Heart left ventricle (tissue), 16 donors: ENCODE measurements at regions not wholly inside any gene's neighbourhood (a gene's known extent, or its start where the extent isn't known, plus 50 kb on each side); places are given as distances from the start of the nearest gene placed in this dataset.

Experiments used
- ATAC-seq, 4 donors: fragments of 200-7000 bp; cut with Tn5 transposase; one replicate each; pipeline ENCODE4 v1.9.1; 2020 to 2022; ENCODE audit warnings: moderate library complexity in 4 of 4, mild to moderate bottlenecking in 3 of 4, moderate number of reproducible peaks in 1 of 4
- DNase-seq, 5 donors: peaks; one replicate each; pipeline ENCODE4 v3.0.0-alpha.2; 2020
- H3K27ac ChIP-seq, 12 donors: fragments of 200-600 bp; sonication (generic) in 4 of 12; one replicate each; pipeline versions ENCODE4 v1.5.0 to v1.8.0; 2016 to 2022; ENCODE audit warnings: mild to moderate bottlenecking in 2 of 12
- H3K27me3 ChIP-seq, 9 donors: fragments of 200-600 bp; sonication (generic) in 2 of 9; one replicate each; pipeline versions ENCODE4 v1.5.1 to v1.8.0; 2016 to 2022; ENCODE audit warnings: mild to moderate bottlenecking in 3 of 9
- H3K36me3 ChIP-seq, 9 donors: fragments of 200-600 bp; sonication (generic) in 2 of 9; one replicate each; pipeline versions ENCODE4 v1.5.0 to v1.8.0; 2018 to 2022; ENCODE audit warnings: mild to moderate bottlenecking in 2 of 9
- H3K4me1 ChIP-seq, 12 donors: fragments of 200-600 bp; sonication (generic) in 4 of 12; one replicate each; pipeline versions ENCODE4 v1.5.0 to v1.8.0; 2016 to 2022; ENCODE audit warnings: mild to moderate bottlenecking in 3 of 12
- H3K4me3 ChIP-seq, 12 donors: fragments of 200-600 bp; sonication (generic) in 4 of 12; one replicate each; pipeline versions ENCODE4 v1.5.0 to v1.8.0; 2017 to 2022; ENCODE audit warnings: mild to moderate bottlenecking in 9 of 12, moderate library complexity in 4 of 12
- H3K9me3 ChIP-seq, 12 donors: fragments of 200-600 bp; sonication (generic) in 4 of 12; one replicate each; pipeline versions ENCODE4 v1.5.0 to v1.8.0; 2016 to 2022; ENCODE audit warnings: mild to moderate bottlenecking in 1 of 12
- CTCF ChIP-seq, 12 donors: fragments of 200-600 bp; sonication (generic) in 4 of 12; IDR thresholded peaks; one replicate each; pipeline versions ENCODE4 v1.5.0 to v1.8.0; 2018 to 2022; ENCODE audit warnings: antibody characterized with exemption in 12 of 12, mild to moderate bottlenecking in 5 of 12
- POLR2A ChIP-seq, 2 donors: fragments of 450-650 bp; IDR thresholded peaks; one replicate each; pipeline ENCODE4 v1.6.1; 2017; ENCODE audit warnings: antibody characterized with exemption in 2 of 2, mild to moderate bottlenecking in 2 of 2, moderate library complexity in 2 of 2
- WGBS, 4 donors: extraction: QIAGEN DNeasy Blood & Tissue Kit in 2 of 4; methylation state at CpG; one replicate each; pipeline versions ENCODE4 v1.1.5 to v1.1.7; 2013 to 2018; 5-methylcytosine and 5-hydroxymethylcytosine counted together
- intact Hi-C, 10 donors: fragments of 100-400 bp; cut with DNase I; formaldehyde crosslinking; loops; one replicate each; pipeline versions ENCODE4 v1.11.1 to v1.14.2; 2022
- donor health status: ischemic (EF 13 %, LVEDD 7.1; RV severe dilation, severe dysfunction).
- donor health status: healthy with polysubstance abuse.
- donor health status: DM: no; HTN: yes; CAD: no.
- donor health status: DM: no; HTN: no; CAD: no.
- donor health status: ischemic (EF 25% LVEDD 6.9; RV normal size, moderate dysfunction).
- donor health status: ischemic (EF 25% LVEDD 5.7; RV mildly dilated, moderate dysfunction).
- donor health status: healthy.
- donor health status: DM: yes; HTN: yes; CAD: no.
- donor health status: ischemic (EF 35%, LVEDD 5.7; RV mildly dilated, moderate dysfunction).
- donor health status: nonischemic (EF 11% LVEDD 7.7; RV severe dilation, severe dysfunction).
- donor health status: DM: yes; HTN: yes; CAD: no.
- donor health status: PGD.
- donor health status: ischemic (EF 29% LVEDD 5.4; RV normal size, mild dysfunction).
- donor health status: nonischemic (EF 23%, LVEDD 6.1; RV moderate dilation, normal function).

GRCh38 chr10:33107953-33108352 is 149.9 kb upstream of the ITGB1 start:
- DNase-seq, result no peak
- H3K27me3 ChIP-seq, result no peaks in the 10 kb centered on the region
- intact Hi-C loops, result no loop called here
- ATAC-seq, result peak in 2 of 4 donors; percentile 18 to 22
- H3K36me3 ChIP-seq, result no peaks in the 10 kb centered on the region
- TF ChIP-seq CTCF (IDR thresholded peaks at IDR 0.05) (no peak), POLR2A (IDR thresholded peaks at IDR 0.05) (no peak)
- WGBS, 4 donors, result 79 to 87% (median 82%) methylated on average over 4 of the region's 4 CpGs
- no peak overlapping the region for H3K4me3 ChIP-seq
- peak overlapping the region in 8 of 12 donors; percentile 2 to 80 (median 48) for H3K27ac ChIP-seq
- H3K9me3 ChIP-seq, result peaks cover 0 to 12% (median 0%) of the 10 kb centered on the region in 12 donors
- peaks cover 0 to 31% (median 3%) of the 10 kb centered on the region in 12 donors for H3K4me1 ChIP-seq

DNA sequence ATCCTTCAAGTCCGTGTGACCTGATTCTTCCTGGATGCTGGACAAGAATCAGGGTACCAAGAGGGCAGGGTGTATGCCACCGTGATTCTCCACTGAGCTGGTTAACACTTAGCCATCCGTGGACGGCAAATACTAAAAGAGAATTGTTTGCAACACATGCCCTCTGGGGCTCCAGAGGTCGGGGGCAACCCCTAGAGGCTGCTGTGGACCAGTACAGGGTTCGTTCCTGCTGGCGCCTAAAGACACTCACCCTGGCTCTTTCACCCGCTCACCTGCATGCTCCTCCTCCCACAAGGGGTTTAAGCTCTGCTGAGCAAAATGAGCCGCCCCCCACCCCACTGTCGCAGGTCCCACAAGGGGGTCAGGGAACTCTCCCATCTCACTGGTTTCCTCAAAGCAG is 148.7 kb upstream of the ITGB1 start:
- ATAC-seq (no peak), DNase-seq (no peak)
- intact Hi-C loops, result no loop called here
- peaks cover 0 to 21% (median 1%) of the 10 kb centered on the region in 12 donors for H3K4me1 ChIP-seq
- H3K4me3 ChIP-seq, result no peak overlapping the region
- peak overlapping the region in 1 of 12 donors; percentile 59 for H3K27ac ChIP-seq
- WGBS, 4 donors, result 75 to 93% (median 79%) methylated on average over 9 to 10 of the region's 10 CpGs
- H3K9me3 ChIP-seq, result peaks cover 0 to 12% (median 0%) of the 10 kb centered on the region in 12 donors
- no peaks in the 10 kb centered on the region for H3K27me3 ChIP-seq
- no peak for TF ChIP-seq CTCF (IDR thresholded peaks at IDR 0.05)
- TF ChIP-seq POLR2A (IDR thresholded peaks at IDR 0.05), result no peak
- H3K36me3 ChIP-seq, result no peaks in the 10 kb centered on the region

DNA sequence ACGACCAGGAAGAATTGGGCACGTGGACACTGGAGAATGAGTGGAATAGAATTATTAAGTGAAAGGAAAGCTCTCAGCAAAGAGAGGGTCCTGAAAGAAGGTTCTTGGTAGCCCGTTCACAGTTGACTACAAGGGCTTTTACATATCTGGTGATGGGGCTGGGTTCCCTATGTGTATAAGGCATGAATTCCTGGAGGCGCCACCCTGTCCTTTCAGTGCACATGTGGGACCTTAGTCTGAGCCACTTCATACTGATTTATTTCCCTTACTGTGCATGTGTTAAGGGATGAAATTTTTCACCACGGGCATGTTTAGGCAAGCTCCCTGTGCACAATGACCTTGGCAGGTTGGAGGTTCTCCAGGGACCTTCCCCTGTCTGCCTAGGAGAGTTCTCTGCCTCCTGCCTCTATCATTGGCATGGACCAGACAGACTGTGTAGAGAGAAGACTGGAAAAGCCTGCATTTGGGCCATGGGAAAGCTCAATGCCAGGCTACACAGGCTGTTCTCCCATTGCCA is 145.9 kb upstream of the ITGB1 start:
- H3K4me1 ChIP-seq, result peaks cover 0 to 11% (median 0%) of the 10 kb centered on the region in 12 donors
- TF ChIP-seq POLR2A (IDR thresholded peaks at IDR 0.05), result no peak
- TF ChIP-seq CTCF (IDR thresholded peaks at IDR 0.05), result no peak
- peaks cover 0 to 12% (median 0%) of the 10 kb centered on the region in 12 donors for H3K9me3 ChIP-seq
- H3K36me3 ChIP-seq, result no peaks in the 10 kb centered on the region
- ATAC-seq (no peak), DNase-seq (no peak)
- no peaks in the 10 kb centered on the region for H3K27me3 ChIP-seq
- intact Hi-C loops, result no loop called here
- no peak overlapping the region for H3K4me3 ChIP-seq
- 77 to 88% (median 81%) methylated on average over 4 to 5 of the region's 5 CpGs for WGBS, 4 donors
- no peak overlapping the region for H3K27ac ChIP-seq

- Histone ChIP-seq H3K9me3 (peaks cover 0 to 12% (median 0%) of the 10 kb centered on the region in 12 donors), H3K27ac (peak overlapping the region in 1 of 12 donors; percentile 58), H3K27me3 (peaks cover 0 to 5% (median 0%) of the 10 kb centered on the region in 9 donors), H3K4me1 (peaks cover 0 to 11% (median 0%) of the 10 kb centered on the region in 12 donors), H3K36me3 (no peaks in the 10 kb centered on the region), H3K4me3 (no peak overlapping the region)
- ATAC-seq (no peak), DNase-seq (no peak)
- WGBS, 4 donors, result 77 to 91% (median 87%) methylated on average over 5 of the region's 5 CpGs
- no peak for TF ChIP-seq CTCF (IDR thresholded peaks at IDR 0.05)
- no peak for TF ChIP-seq POLR2A (IDR thresholded peaks at IDR 0.05)
- intact Hi-C loops, result no loop called here
These were observed 144.0 kb upstream of the ITGB1 start for GRCh38 chr10:33102071-33102470.
